ENCODE measurements at regions not wholly inside any gene's neighbourhood (a gene's known extent, or its start where the extent isn't known, plus 50 kb on each side); places are given as distances from the start of the nearest gene placed in this dataset.

- no peak for DNase-seq (ENCODE audit: low read depth in 2 of 2)
Observed at GRCh38 chr10:110355141-110355831, 50.6 kb upstream of the SMNDC1 start.

- DNase-seq (ENCODE audit: low read depth in 2 of 2), result no peak
Observed at GRCh38 chr10:110355922-110356627, 51.4 kb upstream of the SMNDC1 start.

- peak in 1 of 2 donors; percentile 79 for DNase-seq (ENCODE audit: low read depth in 2 of 2)
Observed at GRCh38 chr10:110356628-110357245, 52.0 kb upstream of the SMNDC1 start.

GRCh38 chr10:110357252-110357780 lies 52.6 kb upstream of the SMNDC1 start:
- peak in 1 of 2 donors; percentile 74 for DNase-seq (ENCODE audit: low read depth in 2 of 2)

- no peak for DNase-seq (ENCODE audit: low read depth in 2 of 2)
Observed at GRCh38 chr10:110357871-110358270, 53.2 kb upstream of the SMNDC1 start.

- DNase-seq (ENCODE audit: low read depth in 2 of 2), result no peak
Observed at GRCh38 chr10:110358278-110358677, 53.6 kb upstream of the SMNDC1 start.

GRCh38 chr10:110358869-110359629 lies 54.3 kb upstream of the SMNDC1 start:
- no peak for DNase-seq (ENCODE audit: low read depth in 2 of 2)

GRCh38 chr10:110360857-110361474 lies 56.2 kb upstream of the SMNDC1 start:
- DNase-seq (ENCODE audit: low read depth in 2 of 2), result no peak

GRCh38 chr10:110361800-110362456 lies 57.2 kb upstream of the SMNDC1 start:
- no peak for DNase-seq (ENCODE audit: low read depth in 2 of 2)

- peak in 1 of 2 donors; percentile 38 for DNase-seq (ENCODE audit: low read depth in 2 of 2)
Observed at GRCh38 chr10:110363572-110364411, 59.1 kb upstream of the SMNDC1 start.

GRCh38 chr10:110364531-110364937 lies 59.8 kb upstream of the SMNDC1 start:
- no peak for DNase-seq (ENCODE audit: low read depth in 2 of 2)

- DNase-seq (ENCODE audit: low read depth in 2 of 2), result no peak
Observed at GRCh38 chr10:110365356-110366143, 60.8 kb upstream of the SMNDC1 start.

GRCh38 chr10:110366635-110367034 lies 61.9 kb upstream of the SMNDC1 start:
- no peak for DNase-seq (ENCODE audit: low read depth in 2 of 2)

- DNase-seq (ENCODE audit: low read depth in 2 of 2), result peak in 1 of 2 donors; percentile 80
Observed at GRCh38 chr10:110368002-110368401, 63.3 kb upstream of the SMNDC1 start.

GRCh38 chr10:110368556-110368955 lies 63.8 kb upstream of the SMNDC1 start:
- no peak for DNase-seq (ENCODE audit: low read depth in 2 of 2)

GRCh38 chr10:110370006-110370405 lies 65.3 kb upstream of the SMNDC1 start:
- no peak for DNase-seq (ENCODE audit: low read depth in 2 of 2)

- peak in 1 of 2 donors; percentile 43 for DNase-seq (ENCODE audit: low read depth in 2 of 2)
Observed at GRCh38 chr10:110372656-110373055, 67.9 kb upstream of the SMNDC1 start.

GRCh38 chr10:110373059-110373458 lies 68.3 kb upstream of the SMNDC1 start:
- DNase-seq (ENCODE audit: low read depth in 2 of 2), result no peak

Measured in dermis microvascular lymphatic vessel endothelial cell (primary cell).